HG02798 (cell line): ENCODE measurements at regions not wholly inside any gene's neighbourhood (a gene's known extent, or its start where the extent isn't known, plus 50 kb on each side); places are given as distances from the start of the nearest gene placed in this dataset.
"Not testable (repeated sequence)": the region's sequence is repeated elsewhere in the genome, so short reads cannot be mapped to it uniquely, and the experiment has no call there.

Experiments
- ATAC-seq: cut with Tn5 transposase; IDR thresholded peaks from one replicate; pipeline ENCODE4 v1.9.1; 2021; ENCODE audit warnings: mild to moderate bottlenecking; ENCODE audit not compliant: unreplicated experiment, poor library complexity

- not testable (repeated sequence) for ATAC-seq
Measured at GRCh38 chr12:43193096-43193495, 358.9 kb downstream of the ADAMTS20 start.

DNA sequence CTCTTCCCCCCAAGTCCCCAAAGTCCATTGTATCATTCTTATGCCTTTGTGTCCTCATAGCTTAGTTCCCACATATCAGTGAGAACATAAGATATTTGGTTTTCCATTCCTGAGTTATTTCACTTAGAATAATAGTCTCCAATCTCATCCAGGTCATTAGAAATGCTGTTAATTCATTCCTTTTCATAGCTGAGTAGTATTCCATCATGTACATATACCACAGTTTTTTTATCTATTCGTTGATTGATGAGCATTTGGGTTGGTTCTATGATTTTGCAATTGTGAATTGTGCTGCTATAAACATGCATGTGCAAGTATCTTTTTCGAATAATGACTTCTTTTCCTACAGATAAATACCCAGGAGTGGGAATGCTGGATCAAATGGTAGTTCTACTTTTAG is 359.6 kb downstream of the ADAMTS20 start:
- ATAC-seq, result not testable (repeated sequence)

GRCh38 chr12:43180242-43180641 is 371.8 kb downstream of the ADAMTS20 start:
- ATAC-seq, result no peak

DNA sequence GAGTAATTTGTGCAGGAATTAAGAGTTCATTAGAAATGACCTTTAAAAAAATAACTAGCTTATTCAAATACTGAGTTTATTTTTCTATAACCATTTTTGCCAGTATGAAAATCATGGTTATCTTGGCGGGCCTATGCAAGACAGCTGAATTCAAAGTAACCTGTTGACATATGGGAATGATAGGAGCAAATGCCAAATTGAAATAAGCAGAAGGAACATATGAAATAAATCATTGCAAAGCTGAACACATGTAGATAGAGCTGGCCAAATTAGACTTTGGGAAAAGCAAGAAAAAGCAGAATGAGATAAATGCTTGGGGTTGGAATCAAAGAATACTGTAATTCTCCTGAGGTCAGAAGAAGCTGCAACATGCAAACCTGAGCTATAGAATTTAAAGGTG is 372.5 kb downstream of the ADAMTS20 start:
- no peak for ATAC-seq

GRCh38 chr12:43177276-43177675 is 374.7 kb downstream of the ADAMTS20 start:
- ATAC-seq, result no peak

DNA sequence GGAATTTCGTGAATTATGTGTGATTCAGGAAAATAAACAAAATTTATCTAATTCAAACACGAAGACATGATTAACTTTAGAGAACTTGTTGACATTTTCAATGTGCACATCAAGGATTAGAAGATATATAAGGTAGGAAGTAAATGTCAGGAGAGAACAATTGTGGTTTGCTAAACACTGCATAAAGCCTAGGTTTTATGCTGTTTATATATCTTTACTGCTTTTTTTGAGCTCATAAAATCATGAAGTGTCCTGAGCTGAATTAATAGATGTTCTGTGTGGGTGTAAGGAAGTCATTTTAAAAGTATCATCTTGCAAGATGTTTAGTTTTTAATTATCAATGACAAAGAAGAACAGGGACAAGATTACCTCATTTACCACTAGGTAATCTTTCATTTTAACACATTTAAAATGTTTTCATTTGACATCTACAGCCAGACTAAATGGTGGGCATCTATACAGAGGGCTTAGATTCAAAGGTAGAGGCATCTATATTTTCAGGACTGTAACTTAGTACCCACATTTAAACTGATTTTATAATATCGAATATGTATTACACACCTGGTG is 382.8 kb downstream of the ADAMTS20 start:
- ATAC-seq, result no peak

DNA sequence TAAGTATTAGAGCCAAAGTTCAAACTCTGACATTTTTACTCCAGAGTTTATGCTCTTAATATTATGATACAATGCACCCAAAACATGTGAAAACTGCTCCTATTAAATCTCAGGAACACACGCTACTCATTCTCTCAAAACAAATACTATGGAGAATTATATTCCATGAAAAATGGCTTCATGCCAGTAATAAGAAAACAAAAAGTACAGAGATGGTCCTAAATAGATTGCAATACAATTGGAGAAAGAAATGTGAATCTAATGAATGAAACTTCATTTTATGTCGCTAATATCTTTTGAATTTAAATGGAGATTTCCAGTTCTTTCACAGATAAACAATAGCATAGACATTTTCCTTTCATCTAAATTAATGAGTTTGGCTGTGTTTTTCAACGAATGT is 384.3 kb downstream of the ADAMTS20 start:
- ATAC-seq, result no peak

- ATAC-seq, result no peak
Measured at GRCh38 chr12:43165351-43165750, 386.7 kb downstream of the ADAMTS20 start.

- ATAC-seq, result no peak
Measured at GRCh38 chr12:43162138-43162537, 389.9 kb downstream of the ADAMTS20 start.

- no peak for ATAC-seq
Measured at GRCh38 chr12:43159506-43159905, 392.5 kb downstream of the ADAMTS20 start.

GRCh38 chr12:43158126-43158525 is 393.9 kb downstream of the ADAMTS20 start:
- ATAC-seq, result no peak

- ATAC-seq, result no peak
Measured at GRCh38 chr12:43155376-43155775, 396.6 kb downstream of the ADAMTS20 start.

DNA sequence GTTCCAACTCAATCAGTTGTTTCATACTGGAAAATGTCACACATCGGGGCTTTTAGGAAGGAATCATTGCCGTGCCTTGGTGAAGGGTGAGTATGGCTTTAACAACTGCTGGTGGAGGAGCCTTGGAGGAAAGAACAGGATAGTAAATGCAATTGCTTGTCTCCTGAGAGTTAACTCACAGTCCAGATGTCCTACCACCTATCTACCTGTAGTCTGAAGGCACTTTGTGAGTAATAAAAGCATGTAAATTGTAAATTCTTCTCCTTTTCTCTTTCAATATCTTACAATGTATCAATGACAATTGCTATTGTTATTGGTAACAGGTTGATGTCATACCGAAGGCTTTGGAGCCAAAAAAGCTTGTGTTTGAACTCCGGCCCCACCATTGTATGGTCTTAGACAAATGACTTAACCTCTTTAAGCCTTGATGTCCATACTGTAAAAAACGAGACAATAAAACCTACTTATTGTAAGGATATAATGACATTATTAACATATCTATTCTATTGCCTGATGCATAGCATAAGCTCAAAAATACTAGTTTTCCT is 397.4 kb downstream of the ADAMTS20 start:
- no peak for ATAC-seq

DNA sequence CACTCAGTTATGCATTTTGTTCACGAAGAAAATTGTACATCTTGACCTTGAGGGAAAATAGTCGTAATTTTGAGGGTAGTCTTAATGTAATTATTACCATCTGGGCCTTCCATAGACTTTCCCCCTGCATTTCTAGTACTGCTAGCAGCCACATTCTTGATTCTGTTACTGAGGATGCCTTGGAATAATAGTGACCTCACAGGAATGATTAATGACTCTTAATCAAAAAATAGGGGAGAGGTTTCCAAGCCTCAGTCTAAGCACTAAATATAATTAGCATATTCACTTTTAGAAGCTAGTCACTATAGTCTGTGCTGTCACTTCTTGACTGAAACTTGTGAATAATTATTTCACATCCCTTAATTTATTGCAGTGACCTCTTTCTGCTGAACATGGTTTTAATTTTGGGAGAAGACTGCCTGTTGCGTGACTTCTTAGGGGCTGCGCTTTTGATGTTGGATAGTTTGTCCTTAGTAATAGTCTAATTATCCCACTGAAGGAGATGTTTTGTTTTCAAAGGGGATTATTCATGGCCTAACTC is 400.5 kb downstream of the ADAMTS20 start:
- no peak for ATAC-seq

GRCh38 chr12:43148691-43149090 is 403.3 kb downstream of the ADAMTS20 start:
- ATAC-seq, result no peak

GRCh38 chr12:43147878-43148277 is 404.1 kb downstream of the ADAMTS20 start:
- ATAC-seq, result no peak

DNA sequence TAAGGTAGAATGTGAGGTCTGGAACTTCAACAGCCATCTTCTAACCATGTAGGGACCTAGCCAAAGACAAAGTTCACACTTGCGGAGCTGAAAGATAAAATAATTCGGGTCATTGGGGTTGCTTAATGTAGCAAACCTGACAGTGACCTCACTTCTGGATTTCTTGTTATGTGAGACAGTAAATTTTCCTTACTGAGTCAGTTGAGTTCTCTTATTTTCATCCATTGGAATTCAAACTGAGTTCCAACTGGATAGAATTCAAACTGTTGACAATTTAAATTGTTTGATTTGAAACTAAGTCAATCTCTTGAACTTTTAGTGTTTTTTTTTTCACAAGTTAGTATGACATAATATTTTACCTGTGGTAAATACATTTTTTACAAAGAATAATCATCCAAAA is 406.5 kb downstream of the ADAMTS20 start:
- no peak for ATAC-seq

GRCh38 chr12:43143278-43143677 is 408.7 kb downstream of the ADAMTS20 start:
- peak; percentile 33 for ATAC-seq

DNA sequence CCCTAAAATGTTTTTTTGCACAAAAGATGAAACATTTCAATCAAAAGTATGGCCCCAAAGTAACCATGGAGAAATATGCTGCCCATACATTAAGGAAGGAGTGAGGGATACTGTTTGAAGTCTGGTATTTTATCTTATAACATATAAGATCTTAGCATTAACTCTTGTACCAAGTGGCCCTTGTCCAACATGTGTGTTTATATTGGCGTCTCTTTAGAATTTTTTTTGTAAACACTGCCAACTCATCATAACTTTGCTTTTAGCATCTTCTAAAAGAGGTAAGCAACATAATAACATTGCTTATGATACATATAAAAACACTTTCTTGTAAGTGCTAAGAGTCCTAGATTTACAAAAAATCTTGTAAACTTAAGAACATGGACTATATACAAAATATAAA is 419.7 kb downstream of the ADAMTS20 start:
- ATAC-seq, result no peak

DNA sequence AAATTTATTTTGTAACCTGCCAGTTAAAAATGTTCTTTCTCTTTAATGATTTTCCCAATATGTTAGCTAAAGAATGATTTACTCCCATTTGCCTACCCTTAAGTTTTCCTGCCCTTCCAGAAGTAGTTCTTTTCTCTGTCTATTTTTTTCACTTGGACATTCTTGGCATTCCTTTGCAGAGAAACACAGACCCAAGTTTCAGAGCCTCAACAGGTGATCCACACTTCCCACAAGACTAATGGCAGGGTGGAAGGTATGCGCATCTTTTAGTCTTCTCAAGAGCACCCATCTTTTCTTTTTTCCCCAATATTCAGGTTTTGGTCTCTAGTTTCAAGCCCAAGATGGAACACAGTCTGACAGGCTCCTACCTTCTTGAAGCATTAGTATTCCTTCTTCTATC is 420.7 kb downstream of the ADAMTS20 start:
- no peak for ATAC-seq

GRCh38 chr12:43127886-43128549 is 424.0 kb downstream of the ADAMTS20 start:
- ATAC-seq, result no peak
